ENCODE measurements at regions not wholly inside any gene's neighbourhood (a gene's known extent, or its start where the extent isn't known, plus 50 kb on each side); places are given as distances from the start of the nearest gene placed in this dataset.

DNA sequence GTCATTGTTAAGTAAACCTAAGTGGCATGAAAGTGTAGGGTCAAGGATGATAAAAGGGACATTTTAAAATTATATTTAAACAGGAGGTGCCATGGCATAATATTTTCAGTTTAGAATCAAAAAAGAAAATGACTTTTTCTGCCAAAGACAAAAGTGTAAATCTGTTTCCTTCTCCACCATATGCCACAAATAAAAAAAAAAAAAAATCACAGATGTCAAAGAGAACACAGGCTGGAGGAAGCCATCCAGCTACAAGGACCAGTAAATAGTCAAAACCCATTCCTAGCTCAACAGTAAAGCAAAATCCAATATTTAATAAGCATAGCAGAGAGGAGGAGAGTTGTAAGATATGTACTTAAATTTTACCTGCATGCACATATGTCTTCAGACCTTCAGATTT is 321.3 kb upstream of the TMEM229A start:
- Mint-ChIP-seq H3K27me3 (ENCODE audit: low read depth) (no peaks in the 10 kb centered on the region), H3K9me3 (no peaks in the 10 kb centered on the region), H3K4me1 (peaks cover 7% of the 10 kb centered on the region), H3K27ac (no peak overlapping the region), H3K36me3 (ENCODE audit: low read depth) (no peaks in the 10 kb centered on the region), H3K4me3 (no peak overlapping the region)
- TF ChIP-seq CTCF (IDR thresholded peaks at IDR 0.05; ENCODE audit: unreplicated experiment in 3 of 3), result no peak

DNA sequence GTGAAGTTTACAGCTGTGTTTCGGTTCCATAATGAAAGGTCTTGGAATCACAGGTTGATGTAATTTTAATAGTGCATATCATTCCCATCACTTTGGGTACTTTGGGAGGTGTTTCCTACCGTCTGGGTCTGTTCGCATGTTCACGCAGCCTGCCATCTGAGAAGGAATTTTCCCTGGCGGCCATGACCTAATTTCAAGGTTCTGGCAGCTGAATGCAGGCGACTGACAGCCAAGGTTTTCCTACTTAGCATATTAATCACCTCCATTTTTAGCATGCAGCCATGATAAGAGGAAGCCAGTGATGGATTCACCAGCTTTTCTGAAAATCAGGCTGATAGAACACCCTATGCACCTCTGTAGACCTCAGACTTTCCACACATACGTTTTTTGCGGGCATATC is 319.1 kb upstream of the TMEM229A start:
- no peak for TF ChIP-seq CTCF (IDR thresholded peaks at IDR 0.05; ENCODE audit: unreplicated experiment in 3 of 3)
- H3K27ac Mint-ChIP-seq, result no peak overlapping the region
- H3K27me3 Mint-ChIP-seq (ENCODE audit: low read depth), result no peaks in the 10 kb centered on the region
- H3K4me1 Mint-ChIP-seq, result peaks cover 1% of the 10 kb centered on the region
- no peaks in the 10 kb centered on the region for H3K36me3 Mint-ChIP-seq (ENCODE audit: low read depth)
- H3K4me3 Mint-ChIP-seq, result no peak overlapping the region
- peaks cover 11% of the 10 kb centered on the region for H3K9me3 Mint-ChIP-seq

- Mint-ChIP-seq H3K27me3 (ENCODE audit: low read depth) (no peaks in the 10 kb centered on the region), H3K9me3 (peaks cover 11% of the 10 kb centered on the region), H3K4me1 (no peaks in the 10 kb centered on the region), H3K27ac (no peak overlapping the region), H3K36me3 (ENCODE audit: low read depth) (no peaks in the 10 kb centered on the region), H3K4me3 (no peak overlapping the region)
- no peak for TF ChIP-seq CTCF (IDR thresholded peaks at IDR 0.05; ENCODE audit: unreplicated experiment in 3 of 3)
These were observed 316.6 kb upstream of the TMEM229A start for GRCh38 chr7:124349443-124349842.

GRCh38 chr7:124338861-124339260 is 306.0 kb upstream of the TMEM229A start:
- no peak overlapping the region for H3K27ac Mint-ChIP-seq
- no peaks in the 10 kb centered on the region for H3K27me3 Mint-ChIP-seq (ENCODE audit: low read depth)
- no peak for TF ChIP-seq CTCF (IDR thresholded peaks at IDR 0.05; ENCODE audit: unreplicated experiment in 3 of 3)
- peaks cover under 1% of the 10 kb centered on the region for H3K9me3 Mint-ChIP-seq
- no peaks in the 10 kb centered on the region for H3K4me1 Mint-ChIP-seq
- H3K4me3 Mint-ChIP-seq, result no peak overlapping the region
- H3K36me3 Mint-ChIP-seq (ENCODE audit: low read depth), result no peaks in the 10 kb centered on the region

GRCh38 chr7:124330731-124331407 is 298.0 kb upstream of the TMEM229A start:
- no peak overlapping the region for H3K4me3 Mint-ChIP-seq
- H3K36me3 Mint-ChIP-seq (ENCODE audit: low read depth), result no peaks in the 10 kb centered on the region
- H3K27ac Mint-ChIP-seq, result no peak overlapping the region
- H3K9me3 Mint-ChIP-seq, result no peaks in the 10 kb centered on the region
- H3K27me3 Mint-ChIP-seq (ENCODE audit: low read depth), result peaks cover 4% of the 10 kb centered on the region
- TF ChIP-seq CTCF (IDR thresholded peaks at IDR 0.05; ENCODE audit: unreplicated experiment in 3 of 3), result no peak
- no peaks in the 10 kb centered on the region for H3K4me1 Mint-ChIP-seq

GRCh38 chr7:124328774-124329173 is 295.9 kb upstream of the TMEM229A start:
- Mint-ChIP-seq H3K27me3 (ENCODE audit: low read depth) (peaks cover 4% of the 10 kb centered on the region), H3K4me1 (no peaks in the 10 kb centered on the region), H3K36me3 (ENCODE audit: low read depth) (no peaks in the 10 kb centered on the region), H3K4me3 (no peak overlapping the region), H3K27ac (no peak overlapping the region), H3K9me3 (no peaks in the 10 kb centered on the region)
- TF ChIP-seq CTCF (IDR thresholded peaks at IDR 0.05; ENCODE audit: unreplicated experiment in 3 of 3), result no peak
